HEK293T (cell line): ENCODE measurements at regions not wholly inside any gene's neighbourhood (a gene's known extent, or its start where the extent isn't known, plus 50 kb on each side); places are given as distances from the start of the nearest gene placed in this dataset.
"Not testable (repeated sequence)": the region's sequence is repeated elsewhere in the genome, so short reads cannot be mapped to it uniquely, and the experiment has no call there.

Source experiments
- CTCF ChIA-PET: fragments of 350-600 bp; formaldehyde crosslinking; extraction: SDS; loops from one replicate; lab custom pipeline; 2021; ENCODE audit warnings: antibody characterized with exemption, inconsistent platforms; lab: Yijun Ruan, JAX
- POLR2A ChIA-PET: fragments of 350-600 bp; formaldehyde crosslinking; extraction: SDS; loops from one replicate; lab custom pipeline; 2020; ENCODE audit warnings: antibody characterized with exemption, inconsistent platforms; lab: Yijun Ruan, JAX
- DNase-seq: peaks from one replicate; pipeline ENCODE4 v3.0.0; 2012; ENCODE audit warnings: mixed read lengths; ENCODE audit errors: extremely low spot score
- ARNT ChIP-seq: fragments of 450-650 bp; IDR thresholded peaks from 2 replicates; pipeline ENCODE4 v1.6.1; 2017; ENCODE audit warnings: mild to moderate bottlenecking
- BHLHE40 ChIP-seq: fragments of 450-650 bp; IDR thresholded peaks from 2 replicates; pipeline ENCODE4 v1.6.1; 2016; ENCODE audit warnings: mild to moderate bottlenecking, moderate library complexity, borderline replicate concordance
- CTBP1 ChIP-seq: fragments of 450-650 bp; IDR thresholded peaks from 2 replicates; pipeline ENCODE4 v1.6.1; 2016; ENCODE audit warnings: borderline replicate concordance
- ELF4 ChIP-seq: fragments of 450-650 bp; IDR thresholded peaks from 2 replicates; pipeline ENCODE4 v1.6.1; 2017; ENCODE audit warnings: antibody characterized with exemption
- FOXA1 ChIP-seq: fragments of 450-650 bp; IDR thresholded peaks from 2 replicates; pipeline ENCODE4 v1.6.1; 2016; ENCODE audit warnings: mild to moderate bottlenecking
- FOXK2 ChIP-seq: fragments of 450-650 bp; IDR thresholded peaks from 2 replicates; pipeline ENCODE4 v1.6.1; 2016; ENCODE audit warnings: mild to moderate bottlenecking
- FOXM1 ChIP-seq: fragments of 450-650 bp; IDR thresholded peaks from 2 replicates; pipeline ENCODE4 v1.6.1; 2017; ENCODE audit warnings: mild to moderate bottlenecking, borderline replicate concordance
- HDGF ChIP-seq: fragments of 450-650 bp; IDR thresholded peaks from 2 replicates; pipeline ENCODE4 v1.6.1; 2017; ENCODE audit warnings: antibody characterized with exemption, borderline replicate concordance
- L3MBTL2 ChIP-seq: fragments of 450-650 bp; conservative IDR thresholded peaks from 2 replicates; pipeline ENCODE4 v1.6.1; 2016; ENCODE audit warnings: mild to moderate bottlenecking
- LEF1 ChIP-seq: fragments of 450-650 bp; IDR thresholded peaks from 2 replicates; pipeline ENCODE4 v1.6.1; 2017; ENCODE audit warnings: mild to moderate bottlenecking, borderline replicate concordance
- NFRKB ChIP-seq: fragments of 450-650 bp; IDR thresholded peaks from 2 replicates; pipeline ENCODE4 v1.6.1; 2016; ENCODE audit warnings: mild to moderate bottlenecking, moderate library complexity
- SP1 ChIP-seq: fragments of 450-650 bp; IDR thresholded peaks from 2 replicates; pipeline ENCODE4 v1.6.1; 2017
- SUZ12 ChIP-seq: fragments of 450-650 bp; IDR thresholded peaks from 2 replicates; pipeline ENCODE4 v1.6.1; 2016; ENCODE audit warnings: mild to moderate bottlenecking
- TARDBP ChIP-seq: fragments of 450-650 bp; IDR thresholded peaks from 2 replicates; pipeline ENCODE4 v1.6.1; 2016
- ZNF384 ChIP-seq: fragments of 450-650 bp; IDR thresholded peaks from 2 replicates; pipeline ENCODE4 v1.6.1; 2016
- TF ChIP-seq, protein P1 (sequence below): fragments of 450-650 bp; IDR thresholded peaks from 2 replicates; pipeline ENCODE4 v1.6.1; 2016

DNA sequence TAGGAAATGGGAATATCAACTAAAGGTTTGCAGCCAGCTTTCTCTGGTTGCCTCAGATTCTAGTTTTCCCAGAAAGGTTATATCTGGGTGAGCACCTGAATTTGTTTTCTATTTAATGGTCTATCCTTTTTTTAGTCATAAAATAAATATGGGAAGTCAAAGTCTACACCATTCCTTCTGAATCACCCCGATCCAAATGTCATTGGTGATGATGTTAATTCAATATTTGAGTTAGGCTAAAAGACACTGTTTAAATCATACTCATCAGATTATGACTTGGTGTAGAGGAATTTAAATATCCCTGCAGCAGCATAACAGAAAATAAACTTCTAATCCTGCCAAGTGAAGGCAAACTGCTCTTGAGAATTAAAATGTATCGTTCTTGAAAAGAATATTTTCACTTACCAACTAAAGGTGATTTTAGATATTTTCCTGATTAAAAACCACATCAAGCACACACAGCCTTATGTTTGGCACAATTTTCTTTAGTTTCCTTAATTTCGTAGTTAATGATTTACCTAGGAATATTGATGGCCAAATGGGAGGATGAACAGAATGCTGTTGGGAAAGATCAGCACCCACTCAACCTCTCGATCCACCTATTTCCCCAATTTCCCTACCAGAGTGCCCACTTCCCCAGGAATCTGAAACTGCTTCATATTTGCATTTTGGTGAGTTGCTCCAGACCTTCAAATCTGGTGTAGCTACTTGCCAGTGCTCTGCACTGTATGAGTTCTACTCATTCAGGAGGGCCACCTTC, 103.1 kb upstream of the TSLP start:
- POLR2A ChIA-PET: no interaction called here
- TF ChIP-seq ELF4: no peak
- no peak for TF ChIP-seq BHLHE40

DNA sequence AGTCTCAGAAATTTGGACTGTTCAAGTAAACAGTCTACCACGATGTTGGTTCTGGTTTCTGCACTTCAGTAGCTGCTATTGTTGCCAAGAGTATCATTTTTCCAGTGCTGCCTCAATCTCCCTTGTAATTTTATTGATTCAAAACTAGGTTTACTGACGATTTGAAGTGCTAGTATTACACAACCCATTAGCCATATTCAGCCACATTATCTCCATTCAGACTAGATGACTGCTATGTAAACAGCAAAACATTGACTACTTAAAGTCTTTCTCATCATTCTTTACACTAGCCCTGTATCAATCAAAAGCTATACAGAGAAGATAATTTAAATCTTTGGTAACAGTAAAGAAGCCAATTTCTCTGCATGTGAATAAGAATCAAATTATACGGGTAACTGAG, 102.0 kb upstream of the TSLP start:
- no peak for DNase-seq
- ChIA-PET CTCF (no interaction called here), POLR2A (no interaction called here)
- TF ChIP-seq NFRKB (no peak), L3MBTL2 (no peak), ARNT (no peak), BHLHE40 (no peak), CTBP1 (no peak), HDGF (no peak), ELF4 (no peak), SUZ12 (no peak), SP1 (no peak), FOXK2 (no peak), LEF1 (no peak), FOXM1 (no peak), FOXA1 (no peak)
- TF ChIP-seq, protein P1, sequence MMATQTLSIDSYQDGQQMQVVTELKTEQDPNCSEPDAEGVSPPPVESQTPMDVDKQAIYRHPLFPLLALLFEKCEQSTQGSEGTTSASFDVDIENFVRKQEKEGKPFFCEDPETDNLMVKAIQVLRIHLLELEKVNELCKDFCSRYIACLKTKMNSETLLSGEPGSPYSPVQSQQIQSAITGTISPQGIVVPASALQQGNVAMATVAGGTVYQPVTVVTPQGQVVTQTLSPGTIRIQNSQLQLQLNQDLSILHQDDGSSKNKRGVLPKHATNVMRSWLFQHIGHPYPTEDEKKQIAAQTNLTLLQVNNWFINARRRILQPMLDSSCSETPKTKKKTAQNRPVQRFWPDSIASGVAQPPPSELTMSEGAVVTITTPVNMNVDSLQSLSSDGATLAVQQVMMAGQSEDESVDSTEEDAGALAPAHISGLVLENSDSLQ: no peak

More for the DNA sequence above, 103.1 kb upstream of the TSLP start:
- no peak for DNase-seq
- CTCF ChIA-PET: no interaction called here

- TF ChIP-seq SP1: no peak
- no peak for TF ChIP-seq L3MBTL2
- TF ChIP-seq HDGF: no peak
- TF ChIP-seq FOXM1: no peak
- ChIA-PET POLR2A (no interaction called here), CTCF (no interaction called here)
- no peak for DNase-seq
These were observed 98.0 kb upstream of the TSLP start for GRCh38 chr5:110973510-110973909.

DNA sequence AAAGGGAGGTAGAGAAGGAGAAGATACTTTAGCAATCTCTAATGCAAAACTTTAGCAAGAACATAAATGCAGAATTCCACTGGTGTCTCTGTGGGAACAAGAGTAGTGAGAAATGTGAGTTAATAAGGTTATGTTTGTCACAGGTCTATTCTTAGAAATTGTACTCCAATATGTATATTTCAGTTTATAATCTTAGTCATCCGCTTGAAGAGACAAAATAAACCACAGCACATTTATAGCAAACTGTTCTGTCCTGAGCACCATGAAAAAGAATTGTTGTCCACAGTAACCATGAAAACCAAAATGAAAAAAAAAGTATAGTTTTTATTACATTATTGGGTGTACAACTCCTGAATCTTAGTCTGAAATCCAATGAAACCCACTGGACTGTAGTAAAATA, 93.6 kb upstream of the TSLP start:
- no peak for DNase-seq
- no peak for TF ChIP-seq TARDBP
- TF ChIP-seq ELF4: no peak
- TF ChIP-seq SUZ12: no peak
- TF ChIP-seq HDGF: no peak
- TF ChIP-seq BHLHE40: no peak
- TF ChIP-seq L3MBTL2: no peak
- TF ChIP-seq ZNF384: no peak
- TF ChIP-seq FOXK2: no peak
- no peak for TF ChIP-seq LEF1
- TF ChIP-seq ARNT: no peak
- no peak for TF ChIP-seq SP1
- TF ChIP-seq, protein P1: no peak
- no peak for TF ChIP-seq FOXA1
- TF ChIP-seq CTBP1: no peak
- no peak for TF ChIP-seq NFRKB
- no peak for TF ChIP-seq FOXM1
- CTCF ChIA-PET: no interaction called here
- POLR2A ChIA-PET: no interaction called here

- CTCF ChIA-PET, DNase-seq, POLR2A ChIA-PET: not testable (repeated sequence)
These were observed 85.6 kb upstream of the TSLP start for GRCh38 chr5:110985882-110986281.

DNA sequence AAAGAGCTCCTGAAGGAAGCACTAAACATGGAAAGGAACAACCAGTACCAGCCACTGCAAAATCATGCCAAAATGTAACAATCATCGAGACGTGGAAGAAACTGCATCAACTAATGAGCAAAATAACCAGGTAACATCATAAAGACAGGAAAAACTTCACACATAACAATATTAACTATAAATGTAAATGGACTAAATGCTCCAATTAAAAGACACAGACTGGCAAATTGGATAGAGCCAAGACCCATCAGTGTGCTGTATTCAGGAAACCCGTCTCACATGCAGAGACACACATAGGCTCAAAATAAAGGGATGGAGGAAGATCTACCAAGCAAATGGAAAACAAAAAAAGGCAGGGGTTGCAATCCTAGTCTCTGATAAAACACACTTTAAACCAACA, 83.9 kb upstream of the TSLP start:
- CTCF ChIA-PET, DNase-seq, POLR2A ChIA-PET: not testable (repeated sequence)

DNA sequence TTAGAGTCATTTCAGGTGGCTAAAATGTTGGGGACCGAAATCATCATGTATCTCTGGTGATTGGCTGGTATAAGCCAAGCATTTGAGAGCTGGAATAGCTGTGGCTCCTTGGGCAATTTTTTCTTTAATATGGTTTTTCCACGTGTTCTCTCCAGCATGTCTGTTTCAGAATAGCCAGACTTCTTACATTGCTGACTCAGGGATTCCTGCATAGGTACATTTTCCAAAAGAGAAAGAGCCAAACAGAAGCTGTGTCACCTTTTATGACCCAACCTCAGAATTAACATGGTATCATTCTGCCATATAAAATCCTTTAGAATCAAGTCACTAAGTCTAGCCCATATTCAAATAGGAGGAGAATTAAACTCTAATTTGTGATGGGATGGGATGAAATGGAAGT, 74.8 kb upstream of the TSLP start:
- ChIA-PET POLR2A (no interaction called here), CTCF (no interaction called here)
- no peak for TF ChIP-seq ZNF384
- TF ChIP-seq FOXA1: no peak
- no peak for TF ChIP-seq BHLHE40
- no peak for DNase-seq

DNA sequence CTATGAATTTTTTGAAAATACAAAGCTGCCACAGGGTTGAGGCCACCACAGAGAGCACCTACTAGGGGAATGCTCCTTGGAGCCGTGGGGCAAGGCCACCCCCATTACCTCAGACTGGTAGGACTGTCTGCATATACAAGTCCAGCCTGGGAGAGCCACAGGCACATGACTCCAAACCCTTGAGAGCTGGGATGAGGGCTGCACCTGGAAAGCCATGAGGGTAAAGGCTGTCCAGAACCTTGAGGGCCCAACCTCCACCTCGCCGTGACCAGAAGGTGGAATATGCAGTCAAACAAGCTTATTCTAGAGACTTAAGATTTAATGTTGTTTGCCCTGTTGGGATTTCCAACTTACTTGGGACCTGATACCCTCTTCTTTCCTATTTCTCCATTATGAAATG, 69.5 kb upstream of the TSLP start:
- DNase-seq: no peak
- ChIA-PET POLR2A (interaction anchor here (1.1 kb wide), 1 partner anchor 90 kb away, joined by 3 read pairs; the partner anchor contains the start of gene WDR36), CTCF (no interaction called here)
- no peak for TF ChIP-seq L3MBTL2
- TF ChIP-seq NFRKB: no peak
- no peak for TF ChIP-seq HDGF
- no peak for TF ChIP-seq ARNT
- TF ChIP-seq LEF1: no peak
- TF ChIP-seq BHLHE40: no peak
- TF ChIP-seq SUZ12: no peak
- TF ChIP-seq ZNF384: no peak
- TF ChIP-seq CTBP1: no peak
